GM20000 (cell line): ENCODE measurements at regions not wholly inside any gene's neighbourhood (a gene's known extent, or its start where the extent isn't known, plus 50 kb on each side); places are given as distances from the start of the nearest gene placed in this dataset.
"Not testable (repeated sequence)": the region's sequence is repeated elsewhere in the genome, so short reads cannot be mapped to it uniquely, and the experiment has no call there.

Experiments
- DNase-seq: peaks from one replicate; pipeline ENCODE4 v3.0.0; 2012; ENCODE audit warnings: low spot score
- CTCF ChIP-seq: IDR thresholded peaks from 2 replicates; pipeline ENCODE4 v1.5.1; 2012; ENCODE audit warnings: mild to moderate bottlenecking, control low read depth; ENCODE audit errors: extremely low read depth, missing control alignments

GRCh38 chr17:52885882-52886281 is 727.4 kb upstream of the CA10 start:
- TF ChIP-seq CTCF = no peak

GRCh38 chr17:52883907-52884491 is 725.5 kb upstream of the CA10 start:
- DNase-seq = not testable (repeated sequence)

More at GRCh38 chr17:52885882-52886281, 727.4 kb upstream of the CA10 start:
- no peak for DNase-seq

DNA sequence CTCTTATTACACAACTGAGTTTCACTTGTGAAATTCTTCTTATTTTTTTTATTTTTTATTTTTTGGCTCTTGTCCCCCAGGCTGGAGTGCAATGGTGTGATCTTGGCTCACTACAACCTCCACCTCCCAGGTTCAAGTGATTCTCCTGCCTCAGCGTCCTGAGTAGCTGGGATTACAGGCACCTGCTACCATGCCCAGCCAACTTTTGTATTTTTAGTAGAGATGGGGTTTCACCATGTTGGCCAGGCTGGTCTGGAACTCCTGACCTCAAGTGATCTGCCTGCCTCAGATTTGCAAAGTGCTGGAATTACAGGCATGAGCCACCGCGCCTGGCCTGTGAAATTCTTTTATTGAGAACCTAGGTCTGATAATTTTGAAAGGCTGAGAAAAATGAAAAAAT is 688.3 kb upstream of the CA10 start:
- DNase-seq = not testable (repeated sequence)

- no peak for TF ChIP-seq CTCF
- DNase-seq = no peak
Observed at GRCh38 chr17:52841971-52842370, 683.5 kb upstream of the CA10 start.

- no peak for TF ChIP-seq CTCF
- no peak for DNase-seq
Observed at GRCh38 chr17:52837492-52837891, 679.0 kb upstream of the CA10 start.

GRCh38 chr17:52831536-52831935 is 673.0 kb upstream of the CA10 start:
- DNase-seq = no peak
- TF ChIP-seq CTCF = no peak

DNA sequence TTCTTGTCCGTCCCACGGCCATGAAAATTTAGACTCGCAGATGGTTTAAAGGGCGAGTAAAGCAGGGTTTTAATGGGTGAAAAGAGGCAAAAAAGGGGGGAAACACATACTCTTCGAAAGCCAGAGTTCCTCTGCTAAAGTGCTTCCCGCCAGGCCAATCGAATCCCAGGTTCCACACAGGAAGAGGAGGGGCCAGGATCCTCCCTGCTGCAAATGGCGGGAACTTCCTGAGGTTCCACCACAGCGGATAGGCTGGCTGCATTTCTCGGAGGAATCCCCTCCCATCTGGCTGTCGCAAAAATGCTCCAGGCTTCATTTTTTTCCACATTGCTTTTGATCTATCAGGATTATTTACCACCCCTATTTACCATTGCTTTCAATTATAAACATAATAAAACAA is 670.1 kb upstream of the CA10 start:
- no peak for TF ChIP-seq CTCF
- DNase-seq = no peak

DNA sequence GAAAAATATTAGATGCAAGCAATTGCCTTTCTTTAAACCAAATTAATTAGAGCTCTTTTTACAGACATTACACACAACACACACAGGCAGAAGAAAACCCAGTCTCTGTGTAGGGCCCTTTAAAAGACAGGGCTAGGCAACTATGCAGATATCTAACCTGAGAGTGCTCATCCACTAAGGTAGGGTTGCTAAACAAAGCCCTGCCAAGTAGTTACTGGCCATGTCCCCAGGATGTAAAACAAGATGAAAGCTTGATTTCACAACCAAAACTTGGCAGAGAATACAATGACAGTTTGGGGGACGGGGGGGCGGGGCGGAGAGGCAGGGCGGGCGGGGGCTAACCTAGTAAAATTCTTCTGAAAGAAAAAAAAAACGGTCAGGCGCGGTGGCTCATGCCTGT is 669.0 kb upstream of the CA10 start:
- TF ChIP-seq CTCF = no peak
- DNase-seq = no peak
